NCI-H146 treated with DMSO at 0.1 percent for 48 hours (cell line): ENCODE measurements at regions not wholly inside any gene's neighbourhood (a gene's known extent, or its start where the extent isn't known, plus 50 kb on each side); places are given as distances from the start of the nearest gene placed in this dataset.
A peak's percentile ranks its signal among the peaks of the same experiment; 100 is the strongest.

Experiments
- DNase-seq: peaks from one replicate; lab custom pipeline; 2025; ENCODE audit not compliant: unreplicated experiment; lab: John Stamatoyannopoulos, UW

DNA sequence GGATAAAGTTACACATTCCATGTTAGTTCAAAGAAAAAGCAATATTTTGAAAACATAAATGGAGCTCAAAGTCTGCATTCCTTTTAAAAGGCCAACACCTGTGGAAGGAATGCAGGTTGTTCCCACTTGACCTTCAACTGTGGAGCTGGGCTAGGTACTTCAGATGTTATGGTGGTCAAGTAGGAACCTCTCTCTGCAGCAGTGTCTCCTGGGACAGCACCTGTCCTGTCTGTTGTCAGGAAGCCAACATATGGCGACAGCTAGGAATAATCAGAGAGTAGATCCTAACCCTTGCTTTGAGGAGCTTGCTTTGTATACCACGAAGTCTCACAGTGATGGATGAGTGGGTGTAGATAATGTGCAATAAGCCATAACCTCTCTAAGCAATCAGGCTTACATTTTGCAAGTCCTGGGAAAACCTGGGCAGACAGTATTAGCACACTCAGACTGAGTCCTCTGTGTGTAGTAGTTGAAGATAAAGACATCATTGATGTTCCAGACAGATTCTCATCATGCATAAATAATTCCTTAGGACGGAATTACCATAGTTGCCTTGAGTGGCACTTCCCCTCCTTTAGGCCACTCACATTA, 347.5 kb downstream of the PRL start:
- no peak for DNase-seq

DNA sequence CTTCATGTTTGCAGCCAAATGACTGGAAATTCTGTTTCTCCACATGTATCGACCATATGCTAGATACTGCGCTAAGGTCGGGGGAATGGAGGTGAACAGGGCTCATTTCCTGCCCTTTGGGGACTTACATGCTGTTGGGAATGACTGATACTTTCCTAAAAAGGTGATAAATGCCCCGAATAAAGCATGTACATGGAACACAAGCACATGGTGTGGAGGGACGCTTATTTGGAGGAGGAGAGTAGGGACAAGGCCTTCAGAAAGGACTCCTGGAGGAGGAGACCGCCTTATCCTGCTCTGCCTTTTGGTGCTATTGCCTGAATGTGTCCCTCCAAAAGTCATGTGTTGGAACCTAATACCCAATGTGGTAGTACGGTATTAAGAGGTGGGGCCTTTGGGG, 344.5 kb downstream of the PRL start:
- no peak for DNase-seq

DNA sequence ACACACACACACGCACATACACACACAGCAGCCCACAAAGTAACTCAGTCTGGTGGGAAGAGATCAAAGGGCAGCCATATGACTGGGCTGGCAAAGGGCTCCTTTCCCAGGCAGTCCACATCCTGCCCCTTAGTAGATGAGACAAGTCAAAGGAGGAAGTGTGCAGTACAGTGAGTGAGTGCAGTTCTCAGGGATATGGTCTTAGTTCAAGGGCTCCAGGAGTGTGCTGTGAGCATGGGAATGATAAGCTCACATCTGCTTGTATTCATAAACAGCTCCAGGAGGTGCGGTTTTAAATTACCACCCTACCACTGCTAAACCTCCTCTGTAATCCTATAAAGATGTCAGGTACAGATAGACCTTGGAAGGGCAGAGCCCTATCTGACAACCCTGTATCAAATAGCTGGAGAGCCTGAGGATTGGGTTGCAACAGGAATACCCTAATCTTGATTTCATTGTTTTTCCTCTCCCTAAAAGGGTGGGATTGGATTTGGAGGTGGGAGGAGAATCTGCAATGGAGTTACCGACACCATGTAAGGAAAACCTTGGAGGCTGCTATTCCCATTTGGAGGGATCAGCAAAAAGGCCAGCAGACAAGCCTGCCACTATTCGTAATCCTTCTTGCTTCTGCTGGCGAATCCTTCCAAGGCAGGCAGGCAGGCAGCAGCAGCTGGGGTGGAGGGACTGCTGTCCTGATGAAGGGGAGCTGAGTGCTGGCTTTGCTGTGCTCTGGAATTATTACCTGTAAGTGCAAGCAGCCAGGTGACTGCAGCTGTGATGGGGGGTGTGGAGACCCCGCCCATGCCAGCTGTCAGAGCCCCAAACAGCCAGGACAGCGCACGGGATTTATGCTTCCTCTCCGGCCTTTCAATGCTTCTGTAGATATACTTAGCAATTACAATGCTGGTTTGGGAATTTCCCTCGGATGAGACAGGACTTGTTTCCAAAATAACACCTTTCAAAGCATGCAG, 342.7 kb downstream of the PRL start:
- DNase-seq = peak; percentile 59

DNA sequence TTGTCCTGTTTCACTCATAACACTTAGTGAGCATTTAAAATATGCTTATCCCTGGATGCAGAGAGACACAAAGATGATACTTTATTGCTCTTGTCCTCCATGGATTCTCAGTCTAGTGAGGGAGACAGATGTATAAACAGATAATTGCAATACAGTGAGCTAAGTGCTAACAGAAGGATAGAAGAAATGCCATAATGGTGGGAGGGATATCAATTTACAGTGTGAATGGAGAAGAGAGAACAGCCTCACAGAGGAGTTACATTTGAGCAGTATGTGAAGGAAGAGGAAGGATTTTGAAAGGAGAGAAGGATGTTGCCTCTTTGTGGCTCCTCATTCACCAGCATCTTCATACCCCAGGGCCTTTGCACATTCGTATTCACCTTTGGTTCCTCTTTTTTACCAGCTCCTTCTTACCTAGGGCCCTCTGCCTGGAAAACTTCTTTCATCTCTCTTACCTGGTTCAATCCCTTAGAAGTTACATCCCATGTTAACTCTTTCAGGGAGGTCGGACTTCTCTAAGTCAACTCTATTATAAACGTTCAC, 341.7 kb downstream of the PRL start:
- peak; percentile 19 for DNase-seq

DNA sequence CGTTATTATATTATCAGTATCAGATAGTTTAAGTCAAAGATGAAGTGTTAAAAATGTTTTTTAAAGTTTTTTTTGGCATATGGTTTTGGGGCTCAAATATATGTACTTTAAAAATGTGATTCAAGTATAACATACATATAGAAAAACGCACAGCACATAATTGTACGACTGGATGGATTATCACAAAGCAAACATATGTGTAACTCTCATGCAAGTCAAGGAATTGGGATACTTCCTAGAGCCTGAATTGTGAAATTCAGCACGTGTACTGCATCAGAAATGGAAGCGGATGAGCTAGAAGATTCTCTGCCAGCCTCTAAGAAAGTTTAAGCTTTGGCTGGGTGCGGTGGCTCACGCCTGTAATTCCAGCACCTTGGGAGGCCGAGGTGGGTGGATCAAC, 340.9 kb downstream of the PRL start:
- no peak for DNase-seq

DNA sequence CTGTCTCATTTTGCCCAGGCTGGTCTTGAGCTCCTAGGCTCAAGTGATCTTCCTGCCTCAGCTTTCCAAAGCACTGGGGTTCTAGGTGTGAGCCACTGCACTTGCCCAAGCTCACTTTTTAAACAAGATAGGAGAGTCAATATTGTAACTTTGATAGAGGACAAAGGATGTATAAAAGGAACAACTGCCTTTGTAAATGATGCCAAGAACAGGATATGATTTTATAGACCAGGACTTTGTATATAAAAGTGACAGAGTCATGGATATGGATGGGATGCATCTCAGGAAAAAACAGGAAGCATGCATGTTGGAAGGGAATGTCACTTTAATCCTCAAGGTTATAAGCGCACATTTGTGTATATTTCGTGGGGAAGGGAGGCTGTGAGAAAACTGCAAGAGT, 338.4 kb downstream of the PRL start:
- no peak for DNase-seq

DNA sequence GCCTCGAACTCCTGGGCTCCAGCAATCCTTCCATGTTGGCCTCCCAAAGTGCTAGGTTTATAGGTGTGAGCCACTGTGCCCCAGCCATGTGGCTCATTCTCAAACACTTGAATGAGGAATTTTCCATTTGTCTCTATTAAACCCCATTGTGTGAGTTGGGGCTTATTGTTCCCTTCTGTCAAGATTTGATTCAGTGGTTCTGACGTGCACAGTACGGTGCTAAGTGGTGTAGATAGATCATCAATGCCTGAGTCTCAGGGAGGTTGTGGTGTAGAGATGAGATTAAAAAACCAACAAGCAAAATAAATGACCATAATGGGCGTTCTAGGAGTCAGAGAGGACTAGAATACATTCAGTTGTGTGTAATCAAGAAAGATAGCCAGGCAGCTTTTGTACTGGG, 335.6 kb downstream of the PRL start:
- no peak for DNase-seq

DNA sequence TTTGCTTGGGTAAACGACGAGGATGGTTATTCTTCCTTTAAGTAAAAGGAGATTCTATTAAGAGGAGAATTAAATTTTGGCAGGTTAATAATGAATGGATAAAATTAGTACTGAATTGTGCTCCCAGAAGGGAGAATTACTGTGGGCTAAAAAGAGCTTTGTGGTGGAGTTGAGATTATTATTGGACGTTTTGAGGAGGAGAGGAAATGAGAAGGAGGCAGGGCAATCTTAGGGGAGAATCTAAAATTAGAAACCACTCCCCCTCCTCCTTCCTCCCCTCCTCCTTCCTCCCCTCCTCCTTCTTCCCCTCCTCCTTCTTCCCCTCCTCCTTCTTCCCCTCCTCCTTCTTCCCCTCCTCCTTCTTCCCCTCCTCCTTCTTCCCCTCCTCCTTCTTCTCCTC, 331.8 kb downstream of the PRL start:
- no peak for DNase-seq

DNA sequence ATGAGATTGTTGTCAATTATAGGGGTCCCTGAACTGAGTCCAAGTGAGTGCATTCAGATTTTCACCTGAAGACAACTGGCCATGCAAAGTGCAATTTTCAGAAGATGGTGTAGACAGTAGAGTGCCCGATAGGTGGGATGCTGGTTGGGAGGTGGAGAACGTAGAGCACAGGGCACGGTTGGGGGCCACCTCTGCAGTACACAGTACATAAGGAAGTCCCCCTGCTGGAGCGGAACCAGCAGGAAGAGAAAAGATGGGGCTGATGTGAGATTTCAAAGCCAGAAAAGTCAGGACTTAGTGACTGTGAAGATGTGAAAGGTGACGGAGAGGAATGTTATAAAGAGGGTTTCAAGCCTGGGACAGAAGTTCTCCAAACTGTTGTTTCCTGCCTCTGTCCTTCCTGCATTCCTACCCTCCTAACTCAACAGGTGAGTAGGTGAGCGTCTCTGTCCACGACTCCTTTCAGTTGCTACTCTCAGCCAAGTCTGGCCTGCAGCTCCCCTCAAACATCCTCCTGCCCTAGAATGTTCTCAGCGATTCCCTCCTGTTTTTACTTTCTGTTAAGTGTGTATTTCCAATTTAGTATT, 330.8 kb downstream of the PRL start:
- DNase-seq = no peak

DNA sequence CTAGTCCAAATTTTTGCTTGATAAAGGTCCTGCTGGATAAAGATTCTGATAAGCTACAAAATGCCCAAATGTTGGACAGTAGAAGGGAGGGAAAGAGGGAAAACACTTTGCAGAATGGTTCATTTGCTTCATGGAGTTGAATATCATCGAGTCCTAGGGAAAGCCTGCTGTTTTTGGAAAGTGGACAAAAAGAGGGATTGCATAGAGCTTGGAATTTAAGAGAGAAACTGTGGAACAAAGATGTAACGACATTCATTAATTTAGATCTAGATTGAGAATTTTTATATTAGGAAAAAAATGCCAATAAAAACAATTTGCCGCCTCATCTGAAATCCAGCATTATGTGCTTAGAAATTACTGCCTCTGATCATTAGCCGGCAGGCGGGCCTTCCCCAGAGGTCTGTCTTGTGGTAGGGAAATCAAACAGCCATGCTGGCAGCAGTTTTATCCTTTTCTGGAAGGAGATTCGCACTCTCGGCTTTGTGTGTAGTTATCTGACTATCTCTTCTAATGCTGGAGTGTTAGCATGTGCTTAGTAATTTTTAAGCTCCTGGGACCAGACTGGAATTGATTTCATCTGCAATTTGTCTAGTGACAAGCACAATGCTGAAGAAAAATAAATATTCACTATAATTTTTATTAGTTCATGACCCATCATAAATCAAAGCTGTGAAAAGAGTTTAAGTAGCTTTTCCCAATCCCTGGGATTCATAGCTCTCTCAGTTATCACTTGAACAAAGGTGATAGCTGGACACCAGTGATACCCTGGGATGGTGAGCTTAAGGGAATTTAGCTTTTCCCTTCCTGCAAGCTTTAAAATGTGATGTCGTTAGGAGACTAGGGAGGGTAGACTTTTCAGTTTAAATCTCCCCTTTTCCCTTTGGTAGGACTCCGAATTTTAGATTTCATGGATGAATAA, 329.5 kb downstream of the PRL start:
- no peak for DNase-seq

DNA sequence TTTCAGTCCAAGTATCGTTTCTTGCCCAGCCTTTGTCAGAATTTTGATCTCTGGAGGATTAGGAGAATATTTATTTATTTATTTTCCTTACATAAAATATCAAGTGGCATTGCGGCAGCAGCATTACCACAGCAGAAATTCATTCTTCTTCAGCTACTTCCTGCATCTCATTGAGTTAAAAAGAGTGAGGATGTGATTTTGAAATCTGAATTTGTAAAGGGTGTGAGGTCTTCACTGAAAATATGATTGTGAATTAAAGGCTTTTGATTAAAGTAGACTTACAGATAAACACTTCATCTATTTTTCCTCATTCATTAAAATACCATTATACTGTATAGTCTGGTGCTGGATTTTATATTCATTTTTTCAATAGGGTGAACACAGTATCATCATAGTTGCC, 328.4 kb downstream of the PRL start:
- no peak for DNase-seq

DNA sequence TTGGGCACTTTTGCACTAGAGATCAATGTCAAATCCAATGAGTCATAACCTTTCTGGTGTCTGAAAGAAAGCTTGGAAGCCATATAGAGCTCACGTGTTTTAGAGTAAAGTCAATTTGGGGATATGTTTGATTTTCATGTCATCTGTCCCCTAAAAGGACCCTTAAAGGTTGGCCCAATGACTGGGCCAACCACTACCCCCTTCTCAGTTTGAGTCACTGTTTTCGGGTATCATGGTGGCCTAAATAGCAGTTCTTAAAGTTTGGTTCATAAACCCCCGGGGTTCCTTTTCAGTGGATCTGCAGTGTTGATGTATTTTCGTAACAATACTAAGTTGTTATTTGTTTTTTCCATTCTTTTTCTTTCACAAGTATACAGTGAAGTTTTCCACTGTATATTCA, 327.6 kb downstream of the PRL start:
- DNase-seq = no peak

DNA sequence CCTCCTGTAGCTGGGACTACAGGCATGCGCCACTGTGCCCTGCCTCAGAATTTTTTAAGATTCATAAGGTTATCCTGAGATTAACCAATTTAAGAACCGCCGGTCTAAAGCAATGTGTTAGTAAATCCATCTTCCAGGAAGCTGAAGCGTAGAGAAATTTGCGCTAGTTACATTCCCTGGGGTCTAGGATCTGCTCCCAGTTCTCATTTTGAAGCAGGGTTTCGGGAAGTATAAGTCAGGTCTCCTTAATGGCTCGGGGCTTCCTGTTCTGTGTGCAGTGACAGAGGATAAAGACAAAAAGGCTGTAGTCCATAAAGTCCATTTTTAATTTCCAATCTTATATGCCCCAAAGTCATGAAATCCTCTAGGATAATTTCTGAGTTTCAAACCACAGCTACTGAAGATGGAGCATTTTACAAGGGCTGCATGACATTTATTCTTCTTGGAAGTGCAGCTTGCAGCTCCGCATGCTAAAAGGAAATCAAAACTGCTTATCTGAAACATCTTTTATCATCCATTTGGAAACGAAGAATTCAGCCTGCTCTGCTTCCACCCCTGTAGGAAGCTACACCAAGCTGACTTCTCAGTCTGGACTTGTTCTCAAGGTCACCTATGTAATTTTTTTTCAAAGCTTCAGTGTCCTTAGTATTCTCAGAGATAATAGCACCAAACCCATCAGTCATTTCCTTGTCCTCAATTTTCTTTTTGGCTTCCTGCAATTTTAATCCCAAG, 326.1 kb downstream of the PRL start:
- DNase-seq = no peak

DNA sequence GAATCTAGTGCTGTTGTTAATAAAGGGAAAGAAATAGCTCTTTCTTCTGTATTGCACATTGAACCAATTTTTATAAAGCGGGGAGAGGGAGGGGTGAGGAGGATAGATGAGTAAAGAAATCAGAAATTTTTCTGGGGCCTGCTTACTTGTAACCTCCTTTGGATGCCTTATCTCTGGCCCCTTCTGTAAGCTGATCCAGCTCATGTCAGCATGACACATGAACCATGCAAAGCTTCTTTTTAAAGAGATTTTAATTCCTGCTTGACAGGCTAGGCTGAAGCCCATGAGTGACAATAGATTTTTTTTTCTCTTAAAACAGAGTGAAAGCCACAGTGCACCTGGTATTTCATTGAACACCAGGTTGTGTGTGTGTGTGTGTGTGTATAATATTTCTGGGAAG, 325.3 kb downstream of the PRL start:
- DNase-seq = peak; percentile 8

DNA sequence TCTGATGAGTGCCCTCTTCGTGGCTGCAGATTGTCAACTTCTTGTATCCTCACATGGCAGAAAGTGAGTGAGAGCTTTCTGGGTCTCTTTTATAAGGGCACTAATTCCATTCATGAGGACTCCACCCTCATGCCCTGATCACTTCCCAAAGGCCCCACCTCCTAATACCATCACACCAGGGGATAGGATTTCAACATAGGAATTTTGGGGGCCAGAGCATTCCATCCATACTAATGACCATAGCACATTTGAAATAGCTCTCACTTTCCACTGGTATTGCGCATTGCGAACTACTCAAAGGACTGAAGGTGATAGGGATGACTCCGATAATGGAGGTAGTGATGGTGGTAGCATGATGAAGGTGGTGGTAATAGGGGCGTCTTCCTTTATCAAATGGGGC, 324.3 kb downstream of the PRL start:
- no peak for DNase-seq

DNA sequence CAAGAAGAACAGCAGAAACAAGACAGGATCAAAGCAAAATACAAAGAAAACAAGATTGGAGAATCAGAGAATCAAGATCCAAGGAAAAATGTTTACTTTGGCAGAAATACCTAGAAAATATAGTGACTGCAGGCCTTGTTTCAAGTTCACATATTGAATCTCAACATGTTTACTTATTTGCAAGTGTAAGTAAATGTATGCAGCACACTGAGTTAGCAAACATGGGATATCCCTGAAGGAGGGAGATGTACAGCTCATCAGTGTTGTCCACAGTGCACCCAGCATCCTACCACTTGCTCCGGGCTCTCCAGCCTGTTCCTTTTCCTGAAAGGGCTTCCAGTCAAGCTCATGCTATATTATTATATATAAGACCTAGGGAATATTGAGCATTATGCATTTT, 319.5 kb downstream of the PRL start:
- no peak for DNase-seq

DNA sequence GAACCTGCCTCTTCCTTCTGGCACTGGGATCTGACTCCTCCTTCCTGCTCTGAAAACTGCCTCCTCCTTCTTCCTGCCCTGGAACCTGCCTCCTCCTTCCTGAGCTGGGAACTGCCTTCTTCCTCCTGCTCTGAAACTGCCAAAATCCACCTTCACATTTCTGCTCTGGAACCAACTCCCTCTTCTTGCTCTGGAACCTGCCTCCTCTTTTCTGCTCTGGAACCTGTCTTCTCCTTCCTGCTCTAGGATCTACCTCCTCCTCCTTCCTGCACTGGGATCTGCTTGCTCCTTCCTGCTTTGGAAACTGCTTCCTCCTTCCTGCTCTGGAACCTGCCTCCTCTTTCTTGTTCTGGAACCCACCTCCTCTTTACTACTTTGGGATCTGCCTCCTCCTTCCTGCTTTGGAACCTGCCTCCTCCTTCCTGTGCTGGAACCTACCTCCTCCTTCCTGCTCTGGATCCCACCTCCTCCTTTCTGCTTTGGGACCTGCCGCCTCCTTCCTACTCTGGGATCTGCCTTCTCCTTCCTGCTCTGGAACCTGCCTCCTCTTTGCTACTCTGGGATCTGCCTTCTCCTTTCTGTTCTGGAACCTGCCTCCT, 315.5 kb downstream of the PRL start:
- DNase-seq = no peak

DNA sequence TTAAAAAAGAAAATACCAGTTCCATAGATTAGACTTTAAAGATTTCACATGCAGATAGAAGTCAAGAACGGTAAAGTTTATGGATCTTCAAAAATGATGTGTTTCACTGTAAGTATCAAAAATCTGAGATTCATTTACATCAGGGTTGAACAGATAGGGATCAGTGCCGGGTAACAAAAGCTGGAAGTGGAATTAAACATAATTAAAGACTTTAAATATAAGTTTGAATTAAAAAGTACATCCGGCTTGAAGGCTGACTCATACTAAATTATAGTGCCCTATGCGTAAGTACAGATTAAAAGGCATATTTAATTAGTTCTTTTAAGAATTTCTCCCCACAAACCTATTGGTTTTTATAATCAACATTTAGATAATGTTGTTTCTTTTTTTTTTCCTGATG, 312.7 kb downstream of the PRL start:
- DNase-seq = no peak

DNA sequence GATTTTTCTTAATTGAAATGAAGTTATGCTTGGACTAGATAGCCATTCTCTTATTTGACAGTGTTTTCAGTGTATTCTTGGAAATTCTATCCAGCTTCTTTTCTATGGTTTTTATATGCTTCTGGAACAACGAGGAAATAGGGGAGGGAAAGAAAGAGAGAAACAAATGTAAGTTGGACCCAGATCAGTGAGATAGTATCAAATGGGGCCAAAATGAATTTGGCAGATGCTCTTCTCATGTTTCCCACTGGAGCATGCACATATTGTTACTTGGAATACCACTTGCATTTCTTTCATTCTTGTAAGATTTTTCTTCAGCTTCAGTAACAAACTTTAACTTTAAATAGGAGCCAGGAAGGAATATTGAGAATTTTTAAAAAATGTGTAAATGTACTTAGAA, 312.3 kb downstream of the PRL start:
- DNase-seq = no peak

DNA sequence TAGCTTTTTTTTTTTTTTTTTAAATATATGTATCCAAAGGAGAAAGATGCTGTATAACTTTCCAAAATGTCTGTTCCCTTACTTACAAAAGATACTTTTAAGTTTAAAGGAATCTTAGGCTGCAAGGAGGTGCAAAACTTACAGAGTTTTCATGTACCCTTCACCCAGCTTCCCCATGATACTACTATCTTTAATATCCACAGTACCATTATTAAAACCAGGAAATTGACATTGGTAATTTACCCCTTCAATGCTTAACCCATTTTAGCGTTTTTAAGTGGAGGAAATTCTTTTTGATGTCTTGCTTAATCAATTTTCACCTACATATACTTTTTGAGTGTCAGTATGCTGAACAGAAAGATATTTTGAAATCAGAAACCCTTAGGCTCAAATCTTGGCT, 310.9 kb downstream of the PRL start:
- DNase-seq = no peak
